HFFc6 (cell line): ENCODE measurements at regions not wholly inside any gene's neighbourhood (a gene's known extent, or its start where the extent isn't known, plus 50 kb on each side); places are given as distances from the start of the nearest gene placed in this dataset.
"Not testable (repeated sequence)": the region's sequence is repeated elsewhere in the genome, so short reads cannot be mapped to it uniquely, and the experiment has no call there.

ENCODE experiments used
- DNase-seq: peaks from one replicate; pipeline ENCODE4 v3.0.0-alpha.2; 2018
- H3K27ac Mint-ChIP-seq: 2 replicates; pipeline ENCODE4 v1.8.0; 2020; ENCODE audit warnings: mild to moderate bottlenecking, mixed read lengths
- H3K27me3 Mint-ChIP-seq: 2 replicates; pipeline ENCODE4 v1.8.0; 2021; ENCODE audit warnings: mild to moderate bottlenecking, moderate library complexity, mixed read lengths; ENCODE audit not compliant: insufficient read depth
- H3K36me3 Mint-ChIP-seq: 2 replicates; pipeline ENCODE4 v1.8.0; 2021; ENCODE audit warnings: low read depth, mixed read lengths
- H3K4me1 Mint-ChIP-seq: 2 replicates; pipeline ENCODE4 v1.8.0; 2020; ENCODE audit warnings: low read depth, mixed read lengths
- H3K4me3 Mint-ChIP-seq: 2 replicates; pipeline ENCODE4 v1.8.0; 2020; ENCODE audit warnings: mild to moderate bottlenecking, moderate library complexity, mixed read lengths
- H3K9me3 Mint-ChIP-seq: 2 replicates; pipeline ENCODE4 v1.8.0; 2020; ENCODE audit warnings: mild to moderate bottlenecking, mixed read lengths
- TF ChIP-seq, protein P1 (sequence below): fragments of 200-600 bp; sonication (generic); IDR thresholded peaks from 2 replicates; pipeline ENCODE4 v1.5.0; 2021; ENCODE audit warnings: antibody characterized with exemption, mild to moderate bottlenecking

DNA sequence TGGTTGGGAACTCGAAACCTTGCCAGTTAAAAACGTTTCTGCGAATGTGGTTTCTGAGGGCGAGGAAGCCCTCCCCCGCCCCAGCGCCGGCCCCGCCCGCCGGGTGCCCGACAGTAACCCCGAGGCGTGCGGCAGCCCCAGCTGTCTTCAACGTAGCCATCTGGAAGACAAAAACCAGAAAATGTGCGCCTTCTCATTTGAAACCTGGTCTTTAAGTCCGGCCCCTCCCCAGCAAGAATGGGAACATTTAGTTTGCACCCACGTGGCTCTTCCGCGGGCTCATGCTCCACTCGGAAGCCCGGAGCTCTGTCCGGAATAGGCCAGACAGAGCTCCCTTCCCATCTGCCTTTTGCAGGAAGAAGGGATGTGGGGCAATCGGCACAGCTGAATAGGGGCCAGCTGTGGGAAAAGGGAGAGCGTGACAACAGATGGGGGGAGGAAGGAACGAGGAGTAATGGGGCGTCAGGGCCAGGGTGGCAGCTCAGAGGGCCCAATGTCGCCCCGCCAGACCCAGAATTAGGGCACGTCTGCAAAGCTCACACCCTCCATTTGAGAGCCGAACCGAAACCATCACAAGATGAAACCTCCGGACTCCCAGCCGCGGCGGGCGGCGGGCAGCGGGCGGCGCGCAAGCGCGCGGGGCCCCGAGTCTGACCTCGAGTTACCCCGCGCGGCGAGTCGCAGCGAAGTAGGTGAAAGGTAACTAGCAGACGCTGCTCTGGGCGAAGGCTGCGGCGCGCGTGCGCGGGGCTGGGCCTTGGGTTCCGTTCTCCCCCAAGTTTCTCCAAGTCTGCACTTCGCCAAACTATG lies 63.4 kb upstream of the ABCA1 start:
- Mint-ChIP-seq H3K4me3 (peak overlapping the region; percentile 94), H3K4me1 (peaks cover 40% of the 10 kb centered on the region), H3K27ac (peak overlapping the region; percentile 94), H3K9me3 (no peaks in the 10 kb centered on the region), H3K36me3 (no peaks in the 10 kb centered on the region), H3K27me3 (no peaks in the 10 kb centered on the region; the same call in 1 of the 2 replicates)
- peak; percentile 79 for DNase-seq
- TF ChIP-seq, protein P1, sequence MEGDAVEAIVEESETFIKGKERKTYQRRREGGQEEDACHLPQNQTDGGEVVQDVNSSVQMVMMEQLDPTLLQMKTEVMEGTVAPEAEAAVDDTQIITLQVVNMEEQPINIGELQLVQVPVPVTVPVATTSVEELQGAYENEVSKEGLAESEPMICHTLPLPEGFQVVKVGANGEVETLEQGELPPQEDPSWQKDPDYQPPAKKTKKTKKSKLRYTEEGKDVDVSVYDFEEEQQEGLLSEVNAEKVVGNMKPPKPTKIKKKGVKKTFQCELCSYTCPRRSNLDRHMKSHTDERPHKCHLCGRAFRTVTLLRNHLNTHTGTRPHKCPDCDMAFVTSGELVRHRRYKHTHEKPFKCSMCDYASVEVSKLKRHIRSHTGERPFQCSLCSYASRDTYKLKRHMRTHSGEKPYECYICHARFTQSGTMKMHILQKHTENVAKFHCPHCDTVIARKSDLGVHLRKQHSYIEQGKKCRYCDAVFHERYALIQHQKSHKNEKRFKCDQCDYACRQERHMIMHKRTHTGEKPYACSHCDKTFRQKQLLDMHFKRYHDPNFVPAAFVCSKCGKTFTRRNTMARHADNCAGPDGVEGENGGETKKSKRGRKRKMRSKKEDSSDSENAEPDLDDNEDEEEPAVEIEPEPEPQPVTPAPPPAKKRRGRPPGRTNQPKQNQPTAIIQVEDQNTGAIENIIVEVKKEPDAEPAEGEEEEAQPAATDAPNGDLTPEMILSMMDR = no peak

DNA sequence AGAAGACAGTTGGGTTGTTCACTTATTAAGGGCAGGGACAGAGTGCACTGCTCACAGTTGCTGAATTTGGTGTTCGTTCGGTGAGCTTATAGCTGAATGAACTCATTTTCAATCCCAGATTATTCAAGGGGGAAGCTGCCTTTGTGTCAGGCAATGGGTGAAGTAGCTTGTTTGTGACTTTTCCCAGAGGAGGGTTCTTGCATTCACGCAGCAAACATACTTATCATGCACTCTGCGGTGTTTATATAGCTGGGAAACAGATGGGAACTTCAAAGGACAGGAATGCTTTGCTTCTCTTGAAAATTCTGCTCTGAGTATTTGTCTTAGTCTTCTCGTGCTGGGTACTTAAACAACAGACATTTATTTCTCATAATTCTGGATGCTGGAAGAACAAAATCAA lies 64.7 kb upstream of the ABCA1 start:
- TF ChIP-seq, protein P1 = no peak
- H3K27ac Mint-ChIP-seq = peak overlapping the region; percentile 73; the same call in 1 of the 2 replicates
- no peak for DNase-seq
- no peaks in the 10 kb centered on the region; the same call in 1 of the 2 replicates for H3K27me3 Mint-ChIP-seq
- H3K36me3 Mint-ChIP-seq = no peaks in the 10 kb centered on the region
- no peak overlapping the region for H3K4me3 Mint-ChIP-seq
- H3K9me3 Mint-ChIP-seq = no peaks in the 10 kb centered on the region
- peaks cover 42% of the 10 kb centered on the region for H3K4me1 Mint-ChIP-seq

DNA sequence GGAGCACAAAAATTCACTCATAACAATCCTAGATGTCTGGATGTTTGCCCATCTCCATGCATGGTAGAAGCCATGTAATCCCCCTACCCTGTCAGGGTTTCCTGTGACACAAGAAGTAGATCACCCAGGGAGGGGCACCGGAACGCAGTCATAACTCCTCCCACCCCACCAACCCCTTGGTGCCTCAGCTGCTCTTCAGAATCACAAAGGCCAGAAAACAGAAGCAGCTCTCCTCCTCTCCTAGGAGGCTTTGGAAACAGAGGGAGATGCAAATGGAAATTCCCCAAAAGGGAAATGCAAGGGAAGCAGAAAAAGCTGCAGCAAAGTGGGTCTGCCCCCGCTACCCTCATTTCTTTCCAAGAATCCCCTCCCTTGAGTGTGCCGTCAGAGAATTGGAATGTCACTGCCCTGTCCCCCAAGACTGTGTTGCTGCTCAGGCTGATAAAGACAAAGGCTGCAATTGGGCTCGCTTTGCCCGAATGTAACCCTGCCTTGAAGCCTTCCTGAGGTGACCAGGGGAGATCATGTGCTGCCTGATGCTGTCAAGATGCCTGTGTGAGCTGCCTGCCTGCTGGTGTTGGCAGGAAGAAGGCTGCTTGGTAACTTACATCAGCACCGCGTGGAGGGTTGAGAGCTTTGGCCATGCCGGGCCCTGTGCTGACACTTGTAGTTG lies 65.5 kb upstream of the ABCA1 start:
- H3K36me3 Mint-ChIP-seq = no peaks in the 10 kb centered on the region
- peak overlapping the region; percentile 73 for H3K27ac Mint-ChIP-seq
- no peaks in the 10 kb centered on the region for H3K9me3 Mint-ChIP-seq
- DNase-seq = peak; percentile 71
- H3K27me3 Mint-ChIP-seq = no peaks in the 10 kb centered on the region; the same call in 1 of the 2 replicates
- H3K4me1 Mint-ChIP-seq = peaks cover 48% of the 10 kb centered on the region
- peak overlapping the region; percentile 12; the same call in 1 of the 2 replicates for H3K4me3 Mint-ChIP-seq
- TF ChIP-seq, protein P1 = no peak

DNA sequence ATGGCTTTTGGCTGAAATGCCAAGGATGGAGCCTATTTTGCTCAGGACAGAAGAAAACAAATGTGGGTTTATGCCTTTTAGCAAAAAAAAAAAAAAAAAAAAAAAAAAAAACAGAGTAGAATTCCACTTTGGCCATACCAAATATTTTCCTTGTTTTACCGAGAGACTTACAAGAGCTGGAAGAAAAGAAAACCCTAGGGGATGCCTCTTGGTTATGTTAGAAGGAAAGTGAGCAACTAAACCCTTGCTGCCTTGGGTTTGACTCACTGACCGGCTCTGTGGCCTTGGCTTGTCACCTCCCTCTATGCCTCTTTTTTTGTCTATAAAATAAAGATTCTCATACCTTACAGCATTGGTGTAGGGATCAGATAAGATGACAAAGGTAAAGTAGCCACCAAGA lies 69.6 kb upstream of the ABCA1 start:
- no peak for DNase-seq
- H3K36me3 Mint-ChIP-seq = no peaks in the 10 kb centered on the region
- no peak overlapping the region for H3K27ac Mint-ChIP-seq
- H3K9me3 Mint-ChIP-seq = no peaks in the 10 kb centered on the region
- H3K4me3 Mint-ChIP-seq = no peak overlapping the region
- TF ChIP-seq, protein P1 = no peak
- peaks cover 26% of the 10 kb centered on the region for H3K4me1 Mint-ChIP-seq
- no peaks in the 10 kb centered on the region for H3K27me3 Mint-ChIP-seq

DNA sequence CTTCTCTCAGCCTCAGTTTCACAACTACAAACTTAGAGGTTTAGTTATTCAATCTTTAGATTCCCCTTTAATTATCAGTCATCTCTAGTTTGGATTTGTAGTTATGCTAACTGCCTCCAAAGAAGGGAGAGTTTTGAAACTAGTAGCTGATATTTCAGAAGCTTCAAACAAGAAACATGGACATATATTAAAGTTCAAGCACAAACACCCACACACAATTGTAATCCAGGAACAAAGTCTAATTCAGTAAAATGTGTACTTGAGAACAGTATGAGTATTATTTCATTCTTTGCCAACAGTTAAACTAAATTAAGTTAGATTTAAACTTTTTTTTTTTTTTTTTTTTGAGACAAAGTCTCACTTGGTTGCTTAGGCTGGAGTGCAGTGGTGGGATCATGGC lies 71.2 kb upstream of the ABCA1 start:
- no peaks in the 10 kb centered on the region for H3K27me3 Mint-ChIP-seq
- DNase-seq = no peak
- H3K27ac Mint-ChIP-seq = no peak overlapping the region
- no peak overlapping the region for H3K4me3 Mint-ChIP-seq
- H3K4me1 Mint-ChIP-seq = peaks cover 17% of the 10 kb centered on the region
- H3K36me3 Mint-ChIP-seq = no peaks in the 10 kb centered on the region
- TF ChIP-seq, protein P1 = no peak
- no peaks in the 10 kb centered on the region for H3K9me3 Mint-ChIP-seq

DNA sequence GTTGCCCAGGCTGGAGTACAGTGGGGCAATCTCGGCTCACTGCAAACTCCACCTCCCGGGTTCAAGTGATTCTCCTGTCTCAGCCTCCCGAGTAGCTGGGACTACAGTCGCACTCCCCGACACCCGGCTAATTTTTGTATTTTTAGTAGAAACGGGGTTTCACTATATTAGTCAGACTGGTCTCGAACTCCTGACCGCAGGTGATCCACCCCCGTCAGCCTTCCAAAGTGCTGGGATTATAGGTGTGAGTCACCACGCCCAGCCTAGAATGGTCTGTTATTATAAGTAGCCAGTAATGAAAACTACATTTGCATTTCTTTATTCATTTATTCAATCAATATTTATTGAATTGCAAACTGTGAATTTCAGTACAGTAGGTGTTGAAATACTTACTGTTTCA lies 72.6 kb upstream of the ABCA1 start:
- H3K27me3 Mint-ChIP-seq = not testable (repeated sequence)

More for the DNA sequence above, 72.6 kb upstream of the ABCA1 start:
- not testable (repeated sequence) for DNase-seq, H3K4me3 Mint-ChIP-seq, H3K9me3 Mint-ChIP-seq, H3K36me3 Mint-ChIP-seq, H3K27ac Mint-ChIP-seq
- peaks cover 15% of the 10 kb centered on the region for H3K4me1 Mint-ChIP-seq
